HK-2 (cell line): ENCODE measurements at regions not wholly inside any gene's neighbourhood (a gene's known extent, or its start where the extent isn't known, plus 50 kb on each side); places are given as distances from the start of the nearest gene placed in this dataset.
"Not testable (repeated sequence)": the region's sequence is repeated elsewhere in the genome, so short reads cannot be mapped to it uniquely, and the experiment has no call there.

Experiments
- DNase-seq: peaks from one replicate; pipeline ENCODE4 v3.0.0-alpha.2; 2018; ENCODE audit not compliant: unreplicated experiment

DNA sequence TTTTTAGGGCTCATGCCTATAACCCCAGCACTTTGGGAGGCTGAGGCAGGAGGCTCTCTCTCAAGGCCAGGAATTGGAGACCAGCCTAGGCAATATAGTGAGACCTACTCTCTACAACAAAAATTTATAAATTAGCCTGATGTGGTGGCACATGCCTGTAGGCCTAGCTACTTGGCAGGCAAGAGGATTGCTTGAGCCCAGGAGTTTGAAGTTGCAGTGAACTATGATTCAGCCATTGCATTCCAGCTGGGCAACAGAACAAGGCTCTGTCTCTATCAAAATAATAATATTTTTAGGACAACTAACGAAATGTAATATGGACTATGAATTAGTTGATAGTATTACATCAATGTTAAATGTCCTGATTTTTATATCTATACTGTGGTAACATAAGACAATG lies 68.8 kb upstream of the ARID1A start:
- no peak for DNase-seq

DNA sequence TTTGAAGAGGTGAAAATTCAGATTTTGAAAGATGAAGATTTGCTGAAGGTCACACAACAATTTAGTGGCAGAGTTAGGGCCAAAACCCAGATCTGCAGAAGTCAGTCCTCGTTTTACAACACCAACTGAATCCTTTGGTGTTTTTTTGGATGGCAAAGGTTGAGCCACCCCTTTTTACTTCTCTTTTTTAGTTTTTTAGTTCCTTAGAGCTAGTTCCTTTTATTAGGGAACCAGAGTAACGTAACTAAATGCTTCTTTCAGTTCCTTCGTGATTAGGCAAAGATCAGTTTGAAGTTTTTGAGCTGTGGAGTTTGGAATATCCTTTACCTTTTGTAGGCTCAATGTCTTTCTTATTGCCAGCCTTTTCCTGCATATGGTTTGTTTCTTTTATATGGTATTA lies 67.9 kb upstream of the ARID1A start:
- no peak for DNase-seq

DNA sequence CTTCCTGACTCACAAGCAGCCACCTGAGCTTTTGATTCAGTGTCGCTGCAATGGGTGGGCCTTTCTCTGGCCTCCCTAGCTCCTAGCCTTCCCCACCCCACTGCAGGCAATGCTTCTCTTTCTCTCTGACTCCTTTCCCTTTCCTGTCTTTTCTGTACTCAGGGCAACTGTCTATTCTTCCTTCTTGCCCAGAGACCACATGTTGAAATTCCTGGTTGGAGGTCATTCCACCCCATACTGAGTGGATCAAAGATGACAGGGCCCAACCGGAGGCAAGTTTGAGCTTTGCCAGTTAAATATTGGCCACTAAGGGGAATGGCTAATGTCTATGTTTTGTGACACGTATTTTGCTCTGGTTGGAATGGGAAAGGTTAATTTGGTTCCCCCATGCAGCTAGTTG lies 65.2 kb upstream of the ARID1A start:
- peak; percentile 9 for DNase-seq

- not testable (repeated sequence) for DNase-seq
Measured at GRCh38 chr1:26635800-26636199, 60.0 kb upstream of the ARID1A start.

DNA sequence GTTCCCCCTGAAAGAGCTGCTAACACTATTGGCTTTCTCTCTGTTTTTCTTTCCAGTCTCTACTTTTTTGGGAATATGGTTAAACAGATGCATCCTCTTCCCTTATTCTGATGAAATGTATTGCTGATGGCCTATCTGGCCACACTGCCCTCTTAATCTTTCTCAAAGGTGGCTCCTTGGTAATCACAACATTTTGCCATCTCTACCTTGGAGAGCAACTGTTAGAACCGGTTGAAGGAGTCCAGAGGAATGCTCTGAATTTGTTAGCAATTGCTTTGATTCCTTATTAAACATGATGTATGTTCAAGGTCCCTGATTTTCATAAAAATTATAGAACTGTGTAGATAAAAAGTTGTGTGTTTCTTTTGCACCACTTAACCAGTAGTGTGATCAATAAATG lies 50.1 kb upstream of the ARID1A start:
- DNase-seq = no peak
